ENCODE measurements at regions not wholly inside any gene's neighbourhood (a gene's known extent, or its start where the extent isn't known, plus 50 kb on each side); places are given as distances from the start of the nearest gene placed in this dataset.
"Not testable (repeated sequence)": the region's sequence is repeated elsewhere in the genome, so short reads cannot be mapped to it uniquely, and the experiment has no call there.

DNA sequence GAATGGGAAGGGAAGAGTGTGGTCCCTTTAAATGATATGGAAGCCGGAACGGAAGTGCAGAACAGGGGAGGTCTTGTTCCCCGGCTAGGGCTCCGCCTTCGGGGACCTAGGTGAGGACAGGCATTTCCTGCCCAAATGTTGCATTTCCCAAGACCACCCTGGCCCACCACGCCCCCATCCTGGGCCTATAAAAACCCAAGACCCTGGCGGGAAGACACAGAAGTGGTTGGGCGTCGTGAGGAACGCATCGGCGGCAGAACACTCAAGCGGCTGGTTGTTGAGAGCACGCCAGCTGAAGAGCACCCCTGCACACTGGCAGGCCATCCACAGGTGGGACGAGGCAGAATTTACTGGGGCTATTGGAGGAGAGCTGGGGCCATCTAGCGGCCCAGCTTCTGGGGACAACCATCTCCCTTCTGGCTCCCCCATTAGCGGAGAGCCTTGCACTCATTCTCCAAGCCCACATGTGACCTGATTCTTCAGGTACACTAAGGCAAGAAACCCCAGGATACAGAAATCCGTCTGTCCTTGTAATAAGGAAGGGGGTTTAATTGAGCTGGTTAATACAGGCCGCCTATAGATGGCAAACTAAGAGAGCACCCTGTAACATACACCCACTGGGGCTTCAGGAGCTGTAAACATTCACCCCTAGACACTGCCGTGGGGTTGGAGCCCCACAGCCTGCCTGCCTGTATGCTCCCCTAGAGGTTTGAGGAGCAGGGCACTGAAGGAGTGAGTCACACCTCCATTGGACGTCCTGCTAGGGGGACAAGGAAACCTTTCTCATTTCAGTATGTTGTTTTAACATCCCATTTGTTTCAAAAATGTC, 1327.9 kb downstream of the BRINP3 start:
- no peak for DNase-seq

DNA sequence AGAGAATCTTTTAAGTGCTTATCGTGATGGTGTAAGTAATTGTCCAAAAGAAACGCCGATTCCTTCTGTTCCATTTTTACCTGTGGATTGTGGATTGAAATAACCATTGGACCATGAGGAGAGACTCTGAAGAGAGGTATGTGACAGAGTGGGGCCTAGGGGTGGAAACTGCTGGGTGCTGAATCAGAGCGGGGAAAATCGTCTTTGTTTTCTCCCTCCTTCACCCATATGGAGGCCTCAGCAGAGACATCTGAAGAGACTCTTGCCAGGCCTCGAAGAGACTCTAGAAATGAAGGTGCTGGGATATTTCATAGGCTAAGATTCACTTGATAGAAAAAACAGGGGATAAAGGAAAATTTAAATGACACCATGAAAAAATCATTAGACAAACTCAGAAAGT, 1327.0 kb downstream of the BRINP3 start:
- no peak for DNase-seq

DNA sequence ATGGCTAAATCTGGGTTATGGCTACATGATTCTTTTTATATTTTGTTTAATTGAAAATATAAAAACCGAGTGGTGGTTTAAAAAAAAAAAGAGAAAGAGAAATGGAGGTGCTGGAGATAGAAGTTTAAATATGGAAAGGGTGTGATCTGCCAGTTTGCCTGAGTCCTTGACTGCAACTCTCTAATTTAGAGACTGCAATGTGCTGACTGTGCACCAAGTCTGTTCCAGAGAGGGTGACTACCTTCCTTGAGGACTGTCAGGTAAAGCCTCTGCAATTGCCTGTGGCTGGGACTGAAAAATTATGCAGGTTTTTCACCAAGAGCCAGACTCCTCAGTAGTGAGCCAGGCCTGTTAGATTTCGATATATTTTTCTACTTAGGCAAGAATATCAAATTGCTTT, 1326.3 kb downstream of the BRINP3 start:
- no peak for DNase-seq

DNA sequence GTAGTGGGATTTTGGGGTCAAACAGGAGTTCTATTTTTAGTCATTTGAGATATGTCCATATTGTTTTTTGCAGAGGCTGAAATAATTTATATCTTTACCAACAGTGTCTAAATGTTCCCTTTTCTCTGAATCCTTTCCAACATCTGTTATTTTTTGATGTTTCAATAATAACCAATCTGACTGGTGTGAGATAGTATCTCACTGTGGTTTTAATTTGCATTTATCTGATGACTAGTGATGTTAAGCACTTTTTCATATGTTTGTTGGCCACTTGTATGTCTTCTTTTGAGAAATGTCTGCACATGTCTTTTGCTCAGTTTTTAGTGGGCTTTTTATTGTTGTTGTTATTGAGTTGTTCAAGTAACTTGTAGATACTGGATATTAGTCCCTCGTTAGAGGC, 1325.0 kb downstream of the BRINP3 start:
- no peak for DNase-seq

DNA sequence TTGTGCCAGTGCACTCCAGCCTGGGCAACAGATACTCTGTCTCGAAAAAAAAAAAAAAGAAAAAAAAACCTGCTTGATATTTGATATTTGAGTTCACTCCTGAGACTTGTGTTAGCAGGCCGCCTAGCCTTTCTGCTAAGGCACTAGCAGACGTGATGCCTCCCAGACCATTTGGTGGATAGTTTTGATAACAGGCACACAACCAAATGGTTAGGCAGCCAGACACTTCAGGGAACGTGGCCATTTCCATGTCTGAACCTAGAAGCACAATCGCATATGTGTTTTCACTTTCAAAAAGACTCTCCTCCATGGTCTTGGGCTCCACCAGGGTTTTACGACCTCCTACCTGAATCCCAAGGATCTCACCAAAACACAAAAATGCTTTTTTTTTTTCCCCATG, 1319.5 kb downstream of the BRINP3 start:
- DNase-seq = no peak

DNA sequence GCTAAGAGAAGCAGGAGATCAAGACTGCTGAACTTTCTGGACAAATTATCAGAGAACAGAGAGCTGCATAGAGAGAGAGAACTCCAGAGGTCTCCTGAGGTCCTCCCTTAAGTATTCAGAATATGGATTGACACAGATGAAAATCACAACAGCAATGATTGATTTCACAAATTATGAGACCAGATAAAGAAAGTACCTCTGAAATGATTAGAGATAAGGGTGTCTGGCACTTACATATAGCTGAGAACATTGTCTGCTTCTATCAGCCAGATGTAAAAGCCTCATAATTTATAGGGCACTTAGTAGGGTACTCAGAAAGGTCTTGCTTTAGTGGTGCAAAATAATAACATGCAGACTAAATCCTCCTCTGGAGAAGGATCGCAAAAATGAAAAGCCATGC, 1301.8 kb downstream of the BRINP3 start:
- no peak for DNase-seq

DNA sequence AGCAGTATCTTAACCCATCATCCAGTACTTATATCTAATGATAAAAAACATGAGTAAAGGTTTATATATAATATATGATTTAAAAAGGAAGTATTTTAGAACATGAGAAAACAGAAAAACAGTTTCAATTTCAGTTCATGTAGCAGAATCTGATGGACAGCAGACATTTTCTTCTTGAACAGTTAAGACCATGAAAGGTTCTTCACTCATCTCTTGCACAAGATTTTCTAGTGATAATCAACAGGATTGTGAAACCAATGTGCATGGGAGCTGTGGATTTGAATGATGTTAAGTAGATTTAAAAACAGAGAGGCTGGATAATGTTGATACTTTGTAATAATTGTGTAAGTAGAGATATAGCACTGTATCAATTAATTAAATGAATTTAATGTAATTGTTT, 1297.6 kb downstream of the BRINP3 start:
- no peak for DNase-seq

DNA sequence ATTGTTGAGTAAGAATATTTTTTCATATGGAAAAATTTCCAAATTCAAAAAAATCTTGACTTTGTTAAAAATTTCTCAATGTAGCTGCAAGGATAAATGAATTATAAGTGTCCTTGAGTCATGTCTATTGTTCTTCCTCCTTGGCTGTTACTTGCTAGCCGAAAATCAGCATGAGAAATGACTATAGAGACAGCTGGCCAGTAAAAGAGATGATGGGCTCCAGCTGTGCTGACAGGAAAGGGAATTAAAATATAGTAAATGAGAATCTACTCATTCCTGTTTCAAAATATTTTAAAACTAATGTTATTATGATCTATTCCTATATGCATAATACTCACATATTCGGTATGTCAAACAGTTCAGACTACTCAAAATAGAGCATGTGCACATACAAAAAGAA, 1292.6 kb downstream of the BRINP3 start:
- no peak for DNase-seq

DNA sequence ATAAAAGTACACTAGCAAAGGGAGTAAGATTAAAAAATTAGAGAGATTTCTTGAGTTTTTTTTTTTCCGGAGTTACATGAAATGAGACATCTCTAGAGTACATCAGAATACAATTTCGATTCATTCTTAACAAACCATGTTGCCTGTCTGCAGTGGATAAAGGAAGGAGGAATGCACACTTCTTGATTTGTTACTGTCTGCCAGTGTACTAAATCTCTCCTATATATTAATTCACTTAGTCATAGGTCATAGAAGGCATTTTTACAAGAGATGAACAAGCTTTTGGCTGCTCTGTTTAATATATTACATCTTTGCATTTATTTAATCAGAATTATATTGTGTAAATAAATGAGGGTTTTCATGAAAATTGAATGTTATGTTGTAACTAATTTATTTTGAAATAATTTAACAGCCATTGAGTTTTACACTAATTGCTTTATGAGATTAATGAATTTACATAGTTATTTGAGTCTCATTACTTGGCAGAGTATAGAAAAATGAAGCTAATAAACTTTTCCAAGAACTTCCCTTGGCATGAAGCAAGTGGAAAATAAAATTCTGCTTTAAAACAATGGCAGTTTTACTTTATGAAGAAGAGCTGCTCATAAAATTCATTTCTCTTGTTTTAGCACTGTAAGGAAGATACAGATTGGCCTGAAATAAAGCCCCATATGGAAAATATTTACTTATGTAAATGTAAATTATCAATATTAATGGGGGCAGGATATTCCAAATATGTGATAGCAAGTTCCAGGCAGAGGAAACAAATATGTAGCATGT, 1284.7 kb downstream of the BRINP3 start:
- no peak for DNase-seq

DNA sequence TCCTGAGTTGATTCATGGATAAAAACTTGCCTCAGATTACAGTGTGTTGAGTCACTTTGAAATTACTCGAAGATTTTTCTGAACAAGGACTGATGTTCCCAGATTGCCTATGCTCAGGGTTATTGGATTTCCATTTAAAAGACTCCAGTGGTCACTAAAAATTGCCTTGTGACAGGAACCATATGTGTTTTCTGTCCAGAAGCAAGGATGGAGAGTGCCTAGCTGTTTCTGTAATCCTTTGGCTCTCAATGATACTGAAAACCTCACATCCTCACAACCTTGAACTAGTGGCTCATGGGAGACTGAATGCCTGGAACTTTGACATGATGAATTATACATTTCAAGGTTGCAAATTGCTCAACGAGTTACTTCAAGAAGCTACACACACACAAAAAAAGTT, 1271.8 kb downstream of the BRINP3 start:
- DNase-seq = no peak

DNA sequence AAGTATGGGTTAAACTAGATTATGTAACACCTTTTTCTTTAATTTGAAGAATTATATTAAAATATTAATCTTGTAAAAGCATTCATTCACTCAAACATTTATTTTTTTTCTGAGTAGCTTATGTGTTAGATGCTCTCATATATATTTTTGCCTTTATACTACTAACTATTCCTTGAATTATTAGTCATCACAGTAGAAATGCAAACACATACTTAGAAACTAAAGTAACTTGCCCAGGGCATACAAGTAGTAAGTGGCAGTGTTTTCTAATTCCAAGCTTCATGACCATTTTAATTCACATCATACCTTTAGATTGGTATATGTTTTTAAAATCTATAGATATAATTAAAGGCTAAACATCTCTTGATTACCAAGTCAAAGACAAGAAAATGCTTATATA, 1271.0 kb downstream of the BRINP3 start:
- no peak for DNase-seq

DNA sequence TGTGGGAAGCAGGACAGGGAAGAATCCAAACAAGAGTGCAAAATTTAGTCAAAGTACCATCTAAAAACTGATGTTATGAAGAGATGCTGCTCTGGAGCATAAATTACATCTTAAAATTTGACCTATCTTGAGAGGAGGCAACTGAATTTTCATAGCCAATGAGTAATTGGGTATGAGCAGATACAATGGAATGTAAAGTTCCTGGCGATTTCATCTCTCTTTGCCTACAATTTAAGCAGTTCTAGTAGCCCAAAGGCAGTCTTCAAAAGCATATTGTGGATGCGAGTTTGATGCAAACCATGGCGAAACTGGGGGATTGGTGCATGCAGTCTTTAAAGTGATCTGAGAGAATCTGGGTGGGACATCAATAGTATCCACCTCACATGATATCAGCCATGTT, 1265.9 kb downstream of the BRINP3 start:
- no peak for DNase-seq

DNA sequence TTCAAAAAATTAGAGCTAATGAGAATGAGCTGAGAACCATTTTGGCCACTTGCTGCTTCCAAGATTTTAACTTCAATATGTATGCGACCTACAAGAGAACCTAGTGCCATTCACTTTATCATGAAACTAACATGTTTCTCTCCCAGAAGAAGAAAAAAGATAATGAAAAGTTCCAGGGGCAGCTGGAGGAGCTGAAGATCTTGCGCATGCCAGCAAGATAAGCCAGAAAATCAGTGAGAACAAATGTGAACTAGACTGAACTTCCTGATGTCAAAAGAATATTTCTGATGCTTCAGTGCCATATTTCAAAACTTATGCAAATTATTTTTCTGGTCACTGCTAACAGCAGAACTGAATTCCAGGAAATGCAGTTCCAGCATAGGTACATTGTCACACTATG, 1265.1 kb downstream of the BRINP3 start:
- DNase-seq = no peak

DNA sequence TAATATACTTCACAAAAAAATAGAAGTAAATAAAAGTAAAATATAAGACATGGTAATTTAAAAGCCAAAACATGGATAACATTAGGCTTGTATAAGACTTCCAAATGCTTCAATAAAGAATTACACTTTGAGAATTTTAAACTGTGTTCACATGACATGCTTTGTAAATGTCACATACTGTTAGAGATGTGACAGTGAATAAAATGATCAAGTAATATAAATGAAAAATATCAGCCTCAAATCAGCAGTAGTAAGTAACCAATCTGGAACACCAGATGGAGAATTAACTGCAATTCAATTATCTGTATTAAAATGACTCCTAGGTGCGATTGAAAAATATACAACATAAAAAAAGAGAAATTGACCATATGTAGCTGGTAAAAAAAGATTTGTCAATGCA, 1260.8 kb downstream of the BRINP3 start:
- DNase-seq = no peak

DNA sequence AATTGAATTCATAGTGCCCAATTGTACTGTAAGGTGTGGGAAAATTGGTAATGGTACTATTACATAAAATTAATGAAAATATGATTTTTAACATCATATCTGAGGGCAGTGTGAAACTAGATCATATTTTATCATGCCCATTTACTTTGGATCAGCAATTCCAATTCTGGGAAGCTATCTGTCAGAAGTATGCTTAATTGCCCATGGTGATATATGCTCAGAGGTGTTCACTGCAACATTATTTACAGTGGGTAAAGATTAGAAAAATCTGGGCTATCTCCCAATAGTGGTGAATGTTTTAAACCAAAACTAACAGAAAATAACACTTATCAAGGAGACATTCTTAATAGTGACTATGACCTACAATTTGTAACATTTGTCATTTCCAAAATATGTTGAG, 1260.0 kb downstream of the BRINP3 start:
- no peak for DNase-seq

DNA sequence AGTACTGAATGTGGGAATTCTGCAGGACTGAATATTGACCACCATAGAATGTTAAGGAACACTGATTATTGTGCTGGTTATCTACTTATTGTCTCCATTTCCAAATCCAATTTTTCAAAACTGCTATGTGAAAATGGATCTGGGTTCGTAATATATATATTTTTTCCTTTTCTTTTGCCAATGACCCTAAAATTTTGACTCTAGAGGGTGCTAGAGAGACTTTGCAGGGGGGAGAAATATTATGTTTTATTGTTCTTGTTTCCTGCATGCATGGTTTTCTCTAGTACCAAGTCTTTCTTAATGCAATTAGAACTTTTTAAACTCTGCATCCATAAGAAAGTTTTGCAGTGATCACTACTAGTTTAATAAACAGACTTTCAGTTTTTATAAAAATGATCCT, 1256.9 kb downstream of the BRINP3 start:
- no peak for DNase-seq

DNA sequence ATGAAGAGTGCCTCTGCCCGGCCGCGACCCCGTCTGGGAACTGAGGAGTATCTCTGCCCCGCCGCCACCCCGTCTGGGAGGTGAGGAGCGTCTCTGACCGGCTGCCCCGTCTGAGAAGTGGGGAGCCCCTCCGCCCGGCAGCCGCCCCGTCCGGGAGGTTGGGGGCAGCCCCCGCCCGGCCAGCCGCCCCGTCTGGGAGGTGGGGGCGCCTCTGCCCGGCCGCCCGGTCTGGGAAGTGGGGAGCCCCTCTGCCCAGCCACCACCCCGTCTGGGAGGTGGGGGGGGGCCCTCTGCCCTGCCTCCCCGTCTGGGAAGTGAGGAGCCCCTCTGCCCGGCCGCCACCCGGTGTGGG, 1251.9 kb downstream of the BRINP3 start:
- not testable (repeated sequence) for DNase-seq

DNA sequence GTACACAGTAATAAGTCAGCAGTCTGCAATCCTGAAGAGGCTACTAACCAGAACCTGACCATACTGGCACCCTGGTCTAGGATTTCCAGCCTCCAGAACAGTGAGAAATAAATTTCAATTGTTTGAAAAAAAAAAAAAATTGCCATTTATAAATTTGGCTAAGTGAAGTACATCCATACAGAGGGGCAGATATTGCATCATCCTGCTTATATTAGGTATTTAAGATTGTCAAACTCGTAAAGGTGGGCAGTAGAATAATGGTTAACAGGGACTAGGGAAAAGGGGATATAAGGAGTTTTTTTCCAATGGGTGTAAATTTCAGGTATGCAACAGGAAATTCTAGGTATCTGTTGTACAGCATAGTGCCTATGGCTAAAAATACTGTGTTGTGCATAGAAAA, 1250.9 kb downstream of the BRINP3 start:
- no peak for DNase-seq

DNA sequence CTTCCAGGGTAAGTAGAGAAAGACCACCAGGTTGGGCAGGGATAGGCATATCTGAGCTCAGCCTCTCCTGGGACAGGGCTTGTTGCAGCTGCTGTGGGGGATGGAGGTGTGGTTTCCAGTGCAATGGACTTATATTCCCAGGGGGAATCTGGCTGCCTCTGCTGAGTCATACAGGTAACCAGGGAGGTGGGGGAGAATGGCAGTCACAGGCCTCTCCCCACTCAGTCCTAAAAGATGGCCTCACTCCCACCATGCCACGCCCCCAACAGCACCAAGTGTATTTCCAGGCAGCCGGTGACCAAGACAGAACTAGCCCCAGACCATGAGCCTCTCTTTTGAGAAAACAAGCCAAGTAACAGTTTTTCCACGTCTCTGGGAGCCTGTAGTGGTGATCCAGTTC, 1240.7 kb downstream of the BRINP3 start:
- no peak for DNase-seq

DNA sequence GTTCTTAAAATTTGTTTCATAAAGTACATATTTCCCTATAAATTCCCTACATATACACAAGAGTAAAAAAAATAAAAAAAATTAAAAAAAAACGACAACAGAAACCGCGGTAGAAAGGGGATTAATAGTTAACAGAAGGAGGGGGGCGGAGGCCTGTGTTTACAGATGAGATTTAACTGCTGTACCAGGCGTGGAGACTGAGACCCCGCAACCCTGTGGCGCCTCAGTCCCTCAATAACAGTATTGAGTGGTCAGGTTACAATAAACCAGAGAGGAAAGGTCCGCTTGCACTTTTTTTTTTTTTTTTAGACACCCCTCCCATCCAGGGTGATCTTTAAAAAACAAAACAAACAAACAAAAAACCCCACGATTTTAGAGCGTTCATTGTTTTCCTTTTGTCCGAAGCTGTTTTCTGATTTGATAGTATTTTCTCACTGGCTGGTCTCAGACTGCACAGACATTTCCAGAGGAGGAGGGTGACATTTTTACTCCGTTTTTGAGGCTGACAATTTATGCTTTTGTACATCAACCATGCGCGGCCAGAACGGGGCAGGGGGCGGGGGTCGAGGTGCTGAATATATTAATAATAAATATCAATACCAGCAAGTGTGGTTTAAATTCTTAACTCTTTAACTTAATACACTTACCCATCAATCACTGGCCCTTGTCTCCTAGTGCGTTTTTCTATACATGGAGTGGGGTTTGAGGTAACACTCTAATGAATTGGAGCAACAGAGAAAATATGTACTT, 1223.9 kb downstream of the BRINP3 start:
- DNase-seq = no peak

DNA sequence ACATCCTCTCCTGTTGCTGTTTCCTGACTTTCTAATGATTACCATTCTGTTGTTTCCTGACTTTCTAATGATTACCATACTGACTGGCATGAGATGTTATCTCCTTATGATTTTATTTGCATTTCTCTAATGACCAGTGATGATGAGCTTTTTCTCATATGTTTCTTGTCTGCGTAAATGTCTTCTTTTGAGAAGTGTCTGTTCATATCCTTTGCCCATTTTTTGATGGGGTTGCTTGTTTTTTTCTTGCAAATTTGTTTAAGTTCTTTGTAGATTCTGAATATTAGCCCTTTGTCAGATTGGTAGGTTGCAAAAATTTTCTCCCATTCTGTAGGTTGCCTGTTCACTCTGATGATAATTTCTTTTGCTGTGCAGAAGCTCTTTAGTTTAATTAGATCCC, 1216.5 kb downstream of the BRINP3 start:
- DNase-seq = not testable (repeated sequence)

DNA sequence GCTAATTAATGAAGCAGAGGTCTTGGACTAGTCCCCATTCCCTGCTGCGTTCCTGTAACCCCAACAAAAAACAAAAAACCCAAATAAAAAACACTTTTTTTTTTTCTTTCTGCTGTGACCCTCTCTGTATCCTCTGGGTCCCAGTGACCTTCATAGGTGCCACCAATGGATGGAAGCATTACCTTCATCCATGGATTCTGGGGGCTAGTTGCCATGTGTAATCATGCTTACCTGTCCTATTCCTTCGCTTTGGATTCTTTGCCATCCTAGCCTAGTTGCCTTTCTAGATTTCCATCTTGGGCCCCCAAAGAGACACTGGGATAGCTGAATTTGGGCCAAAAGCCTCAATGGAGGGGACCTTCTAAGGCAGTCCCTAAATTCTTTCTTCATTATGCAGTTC, 1208.7 kb downstream of the BRINP3 start:
- DNase-seq = no peak

DNA sequence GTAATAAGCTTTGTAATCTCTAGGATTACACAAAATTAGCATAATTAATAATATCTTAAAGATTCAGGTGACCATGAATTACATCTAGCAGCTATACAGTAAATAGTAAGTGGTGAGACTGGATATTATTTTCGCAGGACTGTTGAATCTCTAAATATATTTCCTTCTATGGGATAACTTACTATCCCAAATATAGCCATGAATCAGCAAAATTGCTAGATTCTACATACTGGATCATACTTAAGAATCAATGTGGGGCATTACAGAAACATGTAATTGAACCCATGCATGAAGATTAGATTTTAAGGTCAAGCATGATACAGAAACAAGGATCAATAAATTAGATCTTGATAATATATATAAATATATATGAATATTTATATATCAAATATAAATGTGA, 1203.4 kb downstream of the BRINP3 start:
- no peak for DNase-seq

DNA sequence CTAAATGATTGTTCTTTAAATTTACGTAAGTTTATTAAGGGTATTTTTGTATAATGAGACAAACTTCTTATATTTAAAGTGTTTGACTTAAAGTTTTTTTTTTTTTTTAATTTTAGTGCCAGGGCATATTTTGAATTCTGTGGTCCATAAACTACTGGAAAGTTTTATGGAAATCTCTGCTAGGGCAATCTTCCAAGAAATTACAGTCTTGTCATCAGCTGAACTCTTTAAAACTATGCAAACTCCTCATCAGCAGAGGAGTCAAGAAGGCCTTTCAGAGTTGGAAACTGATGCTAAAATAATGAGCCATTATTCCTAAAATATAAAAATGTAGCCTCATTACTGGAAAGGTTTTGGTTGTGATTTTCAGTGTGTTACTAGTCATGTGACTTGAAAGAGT, 1201.9 kb downstream of the BRINP3 start:
- DNase-seq = no peak
